GM18498 (cell line): ENCODE measurements at regions not wholly inside any gene's neighbourhood (a gene's known extent, or its start where the extent isn't known, plus 50 kb on each side); places are given as distances from the start of the nearest gene placed in this dataset.
A peak's percentile ranks its signal among the peaks of the same experiment; 100 is the strongest.
"Not testable (repeated sequence)": the region's sequence is repeated elsewhere in the genome, so short reads cannot be mapped to it uniquely, and the experiment has no call there.

Source experiments
- ATAC-seq: cut with Tn5 transposase; IDR thresholded peaks from one replicate; pipeline ENCODE4 v1.9.1; 2021; ENCODE audit warnings: mild to moderate bottlenecking, moderate library complexity; ENCODE audit not compliant: unreplicated experiment

GRCh38 chr10:117782276-117782675 is 239.7 kb downstream of the EMX2 start:
- ATAC-seq = no peak

GRCh38 chr10:117783698-117784395 is 241.3 kb downstream of the EMX2 start:
- no peak for ATAC-seq

- ATAC-seq = no peak
Measured at GRCh38 chr10:117784776-117785175, 242.2 kb downstream of the EMX2 start.

- ATAC-seq = no peak
Measured at GRCh38 chr10:117788911-117789310, 246.4 kb downstream of the EMX2 start.

GRCh38 chr10:117790179-117790578 is 247.6 kb downstream of the EMX2 start:
- ATAC-seq = no peak

GRCh38 chr10:117790621-117791020 is 248.1 kb downstream of the EMX2 start:
- ATAC-seq = no peak

GRCh38 chr10:117792214-117792613 is 249.7 kb downstream of the EMX2 start:
- ATAC-seq = no peak

- ATAC-seq = no peak
Measured at GRCh38 chr10:117796130-117796745, 250.5 kb downstream of the RAB11FIP2 start.

- no peak for ATAC-seq
Measured at GRCh38 chr10:117797296-117797695, 249.4 kb downstream of the RAB11FIP2 start.

GRCh38 chr10:117801691-117802090 is 245.1 kb downstream of the RAB11FIP2 start:
- no peak for ATAC-seq

- ATAC-seq = no peak
Measured at GRCh38 chr10:117804470-117805011, 242.2 kb downstream of the RAB11FIP2 start.

- ATAC-seq = no peak
Measured at GRCh38 chr10:117805139-117805538, 241.6 kb downstream of the RAB11FIP2 start.

- no peak for ATAC-seq
Measured at GRCh38 chr10:117807441-117807840, 239.3 kb downstream of the RAB11FIP2 start.

GRCh38 chr10:117815816-117816215 is 230.9 kb downstream of the RAB11FIP2 start:
- ATAC-seq = not testable (repeated sequence)

- ATAC-seq = no peak
Measured at GRCh38 chr10:117817116-117817515, 229.6 kb downstream of the RAB11FIP2 start.

GRCh38 chr10:117818721-117819120 is 228.0 kb downstream of the RAB11FIP2 start:
- no peak for ATAC-seq

- no peak for ATAC-seq
Measured at GRCh38 chr10:117819304-117819703, 227.4 kb downstream of the RAB11FIP2 start.

GRCh38 chr10:117823980-117824379 is 222.8 kb downstream of the RAB11FIP2 start:
- no peak for ATAC-seq

GRCh38 chr10:117830205-117830604 is 216.5 kb downstream of the RAB11FIP2 start:
- peak; percentile 38 for ATAC-seq

- ATAC-seq = peak; percentile 86
Measured at GRCh38 chr10:117830787-117831212, 215.9 kb downstream of the RAB11FIP2 start.

GRCh38 chr10:117838500-117839498 is 207.9 kb downstream of the RAB11FIP2 start:
- not testable (repeated sequence) for ATAC-seq
